ENCODE measurements at regions not wholly inside any gene's neighbourhood (a gene's known extent, or its start where the extent isn't known, plus 50 kb on each side); places are given as distances from the start of the nearest gene placed in this dataset.

- Mint-ChIP-seq H3K36me3 (ENCODE audit: low read depth) (no peaks in the 10 kb centered on the region), H3K27ac (no peak overlapping the region), H3K9me3 (no peaks in the 10 kb centered on the region), H3K27me3 (ENCODE audit: insufficient read depth) (no peaks in the 10 kb centered on the region), H3K4me3 (no peak overlapping the region), H3K4me1 (ENCODE audit: low read depth) (no peaks in the 10 kb centered on the region)
- intact Hi-C loops (cut with micrococcal nuclease): no loop called here
- DNase-seq (ENCODE audit: low spot score): no peak
These were observed 586.7 kb upstream of the TUSC1 start for GRCh38 chr9:26264709-26265601.

- Mint-ChIP-seq H3K4me1 (ENCODE audit: low read depth) (no peaks in the 10 kb centered on the region), H3K27me3 (ENCODE audit: insufficient read depth) (no peaks in the 10 kb centered on the region), H3K36me3 (ENCODE audit: low read depth) (no peaks in the 10 kb centered on the region), H3K4me3 (no peak overlapping the region), H3K9me3 (no peaks in the 10 kb centered on the region), H3K27ac (no peak overlapping the region)
- intact Hi-C loops (cut with micrococcal nuclease): no loop called here
- DNase-seq (ENCODE audit: low spot score): no peak
These were observed 585.2 kb upstream of the TUSC1 start for GRCh38 chr9:26263478-26263877.

GRCh38 chr9:26262421-26263107 is 584.3 kb upstream of the TUSC1 start:
- no peak overlapping the region for H3K27ac Mint-ChIP-seq
- H3K36me3 Mint-ChIP-seq (ENCODE audit: low read depth): no peaks in the 10 kb centered on the region
- H3K4me3 Mint-ChIP-seq: no peak overlapping the region
- H3K9me3 Mint-ChIP-seq: no peaks in the 10 kb centered on the region
- DNase-seq (ENCODE audit: low spot score): no peak
- intact Hi-C loops (cut with micrococcal nuclease): no loop called here
- H3K4me1 Mint-ChIP-seq (ENCODE audit: low read depth): no peaks in the 10 kb centered on the region
- no peaks in the 10 kb centered on the region for H3K27me3 Mint-ChIP-seq (ENCODE audit: insufficient read depth)

GRCh38 chr9:26261503-26262330 is 583.5 kb upstream of the TUSC1 start:
- H3K36me3 Mint-ChIP-seq (ENCODE audit: low read depth): no peaks in the 10 kb centered on the region
- no peak overlapping the region for H3K27ac Mint-ChIP-seq
- intact Hi-C loops (cut with micrococcal nuclease): no loop called here
- no peak for DNase-seq (ENCODE audit: low spot score)
- H3K4me1 Mint-ChIP-seq (ENCODE audit: low read depth): no peaks in the 10 kb centered on the region
- no peaks in the 10 kb centered on the region for H3K27me3 Mint-ChIP-seq (ENCODE audit: insufficient read depth)
- no peaks in the 10 kb centered on the region for H3K9me3 Mint-ChIP-seq
- H3K4me3 Mint-ChIP-seq: no peak overlapping the region

- H3K4me1 Mint-ChIP-seq (ENCODE audit: low read depth): no peaks in the 10 kb centered on the region
- H3K27ac Mint-ChIP-seq: no peak overlapping the region
- no peak overlapping the region for H3K4me3 Mint-ChIP-seq
- no peaks in the 10 kb centered on the region for H3K36me3 Mint-ChIP-seq (ENCODE audit: low read depth)
- intact Hi-C loops (cut with micrococcal nuclease): no loop called here
- DNase-seq (ENCODE audit: low spot score): no peak
- H3K9me3 Mint-ChIP-seq: no peaks in the 10 kb centered on the region
- no peaks in the 10 kb centered on the region for H3K27me3 Mint-ChIP-seq (ENCODE audit: insufficient read depth)
These were observed 582.0 kb upstream of the TUSC1 start for GRCh38 chr9:26260238-26260637.

- Mint-ChIP-seq H3K27me3 (ENCODE audit: insufficient read depth) (no peaks in the 10 kb centered on the region), H3K4me3 (no peak overlapping the region), H3K36me3 (ENCODE audit: low read depth) (no peaks in the 10 kb centered on the region), H3K27ac (no peak overlapping the region), H3K4me1 (ENCODE audit: low read depth) (no peaks in the 10 kb centered on the region), H3K9me3 (peaks cover 13% of the 10 kb centered on the region)
- intact Hi-C loops (cut with micrococcal nuclease): no loop called here
- DNase-seq (ENCODE audit: low spot score): no peak
These were observed 569.6 kb upstream of the TUSC1 start for GRCh38 chr9:26247861-26248260.

- Mint-ChIP-seq H3K36me3 (ENCODE audit: low read depth) (no peaks in the 10 kb centered on the region), H3K4me1 (ENCODE audit: low read depth) (no peaks in the 10 kb centered on the region), H3K27me3 (ENCODE audit: insufficient read depth) (no peaks in the 10 kb centered on the region), H3K9me3 (peaks cover 16% of the 10 kb centered on the region), H3K27ac (no peak overlapping the region), H3K4me3 (no peak overlapping the region)
- no peak for DNase-seq (ENCODE audit: low spot score)
- intact Hi-C loops (cut with micrococcal nuclease): no loop called here
These were observed 566.6 kb upstream of the TUSC1 start for GRCh38 chr9:26244661-26245451.

- H3K27me3 Mint-ChIP-seq (ENCODE audit: insufficient read depth): no peaks in the 10 kb centered on the region
- no peak for DNase-seq (ENCODE audit: low spot score)
- H3K36me3 Mint-ChIP-seq (ENCODE audit: low read depth): no peaks in the 10 kb centered on the region
- no peak overlapping the region for H3K27ac Mint-ChIP-seq
- H3K4me1 Mint-ChIP-seq (ENCODE audit: low read depth): no peaks in the 10 kb centered on the region
- peaks cover 11% of the 10 kb centered on the region for H3K9me3 Mint-ChIP-seq
- H3K4me3 Mint-ChIP-seq: no peak overlapping the region
- intact Hi-C loops (cut with micrococcal nuclease): no loop called here
These were observed 565.5 kb upstream of the TUSC1 start for GRCh38 chr9:26243726-26244125.

GRCh38 chr9:26243029-26243697 is 564.9 kb upstream of the TUSC1 start:
- Mint-ChIP-seq H3K27ac (no peak overlapping the region), H3K27me3 (ENCODE audit: insufficient read depth) (no peaks in the 10 kb centered on the region), H3K36me3 (ENCODE audit: low read depth) (no peaks in the 10 kb centered on the region), H3K4me3 (no peak overlapping the region), H3K9me3 (peaks cover 8% of the 10 kb centered on the region), H3K4me1 (ENCODE audit: low read depth) (no peaks in the 10 kb centered on the region)
- DNase-seq (ENCODE audit: low spot score): no peak
- intact Hi-C loops (cut with micrococcal nuclease): no loop called here

- Mint-ChIP-seq H3K36me3 (ENCODE audit: low read depth) (no peaks in the 10 kb centered on the region), H3K27ac (no peak overlapping the region), H3K9me3 (peaks cover 3% of the 10 kb centered on the region), H3K4me1 (ENCODE audit: low read depth) (no peaks in the 10 kb centered on the region), H3K27me3 (ENCODE audit: insufficient read depth) (no peaks in the 10 kb centered on the region), H3K4me3 (no peak overlapping the region)
- intact Hi-C loops (cut with micrococcal nuclease): no loop called here
- DNase-seq (ENCODE audit: low spot score): no peak
These were observed 561.8 kb upstream of the TUSC1 start for GRCh38 chr9:26240020-26240419.

- no peak for DNase-seq (ENCODE audit: low spot score)
- no peaks in the 10 kb centered on the region for H3K27me3 Mint-ChIP-seq (ENCODE audit: insufficient read depth)
- H3K4me3 Mint-ChIP-seq: no peak overlapping the region
- intact Hi-C loops (cut with micrococcal nuclease): no loop called here
- H3K4me1 Mint-ChIP-seq (ENCODE audit: low read depth): no peaks in the 10 kb centered on the region
- no peaks in the 10 kb centered on the region for H3K36me3 Mint-ChIP-seq (ENCODE audit: low read depth)
- no peak overlapping the region for H3K27ac Mint-ChIP-seq
- H3K9me3 Mint-ChIP-seq: peaks cover 3% of the 10 kb centered on the region
These were observed 559.0 kb upstream of the TUSC1 start for GRCh38 chr9:26237256-26237655.

GRCh38 chr9:26234865-26235264 is 556.6 kb upstream of the TUSC1 start:
- no peak for DNase-seq (ENCODE audit: low spot score)
- intact Hi-C loops (cut with micrococcal nuclease): no loop called here
- Mint-ChIP-seq H3K27ac (no peak overlapping the region), H3K4me3 (no peak overlapping the region), H3K9me3 (peaks cover 3% of the 10 kb centered on the region), H3K4me1 (ENCODE audit: low read depth) (no peaks in the 10 kb centered on the region), H3K27me3 (ENCODE audit: insufficient read depth) (no peaks in the 10 kb centered on the region), H3K36me3 (ENCODE audit: low read depth) (no peaks in the 10 kb centered on the region)

Data from activated T-helper 1 cell treated with anti-CD3 and anti-CD28 coated beads, Interleukin-12 subunit alpha, Interleukin-12 subunit beta, Interleukin-2, Interleukin-4 antibody, amounts not matched to agents 30 ng/mL and 10 ng/mL and 1 ng/mL, durations not matched to agents 14 hours and 24 hours and 36 hours (primary cell).